GM12878 (cell line): ENCODE measurements at regions not wholly inside any gene's neighbourhood (a gene's known extent, or its start where the extent isn't known, plus 50 kb on each side); places are given as distances from the start of the nearest gene placed in this dataset.

ENCODE experiments used
- ATAC-seq: fragments of 200-7000 bp; cut with Tn5 transposase; 3 replicates; pipeline ENCODE4 v1.9.1; 2020; ENCODE audit warnings: mild to moderate bottlenecking, moderate library complexity
- BruUV-seq: library from RNA; stranded (reverse); fragments of 400-500 nt; replicated peaks from 2 replicates; lab custom pipeline; 2021; lab: Mats Ljungman, UMichigan
- CTCF ChIA-PET: fragments of 300-600 bp; sonication (Branson Sonifier 250); formaldehyde crosslinking; extraction: SDS; loops from one replicate; lab custom pipeline; 2021; ENCODE audit warnings: inconsistent platforms; lab: Yijun Ruan, JAX
- POLR2A ChIA-PET: fragments of 350-600 bp; formaldehyde crosslinking; extraction: SDS; loops from one replicate; lab custom pipeline; 2021; ENCODE audit warnings: inconsistent platforms; lab: Charles Lee
- RAD21 ChIA-PET: fragments of 300-600 bp; sonication (Branson Sonifier 250); formaldehyde crosslinking; loops from one replicate; lab custom pipeline; 2023; ENCODE audit warnings: antibody characterized with exemption; ENCODE audit not compliant: unreplicated experiment; lab: Charles Lee
- SMC1A ChIA-PET: fragments of 300-600 bp; sonication (Branson Sonifier 250); formaldehyde crosslinking; loops from one replicate; lab custom pipeline; 2023; ENCODE audit not compliant: unreplicated experiment, uncharacterized antibody; lab: Charles Lee
- DNase-seq: peaks from one replicate; pipeline ENCODE4 v3.0.0-alpha.2; 2011; ENCODE audit warnings: low read depth, low spot score
- FAIRE-seq: peaks from 3 replicates; lab custom pipeline; 2011; peaks lifted over from hg19 to GRCh38; lab: Jason Lieb, UNC
- H2AFZ ChIP-seq: 2 replicates; pipeline ENCODE4 v1.6.0; 2011; ENCODE audit warnings: low read depth, low read length, control low read depth; ENCODE audit not compliant: control insufficient read depth
- H3K27ac ChIP-seq: 2 replicates; pipeline ENCODE4 v1.5.1; 2011; ENCODE audit warnings: control low read depth; ENCODE audit not compliant: control insufficient read depth, insufficient read depth
- H3K27me3 ChIP-seq, 2 experiments: replicated peaks in 1 of 2; 2 replicates each; pipeline versions ENCODE4 v1.6.0 to v1.6.1; 2011; ENCODE audit warnings: low read length in 1 of 2; ENCODE audit not compliant: control insufficient read depth in 2 of 2, insufficient read depth in 2 of 2
- H3K36me3 ChIP-seq, 2 experiments: 2 replicates each; pipeline ENCODE4 v1.5.1; 2011; ENCODE audit warnings: low read length in 1 of 2; ENCODE audit not compliant: control insufficient read depth in 2 of 2, insufficient read depth in 2 of 2
- H3K4me1 ChIP-seq: 2 replicates; pipeline ENCODE4 v1.6.1; 2011; ENCODE audit warnings: mild to moderate bottlenecking, low read length, moderate library complexity, mixed read lengths; ENCODE audit not compliant: control insufficient read depth, insufficient read depth
- H3K4me2 ChIP-seq: 2 replicates; pipeline ENCODE4 v1.6.0; 2011; ENCODE audit warnings: control low read depth; ENCODE audit not compliant: control insufficient read depth, insufficient read depth
- H3K4me3 ChIP-seq: fragments of 200-600 bp; sonication (generic); 2 replicates; pipeline ENCODE4 v1.5.1; 2016
- H3K79me2 ChIP-seq: 2 replicates; pipeline ENCODE4 v1.6.0; 2011; ENCODE audit warnings: low read length; ENCODE audit not compliant: control insufficient read depth, insufficient read depth
- H3K9ac ChIP-seq: 2 replicates; pipeline ENCODE4 v1.8.0; 2011; ENCODE audit warnings: low read length, control low read depth, mixed read lengths; ENCODE audit not compliant: control insufficient read depth, insufficient read depth
- H3K9me3 ChIP-seq: replicated peaks from 3 replicates; pipeline ENCODE4 v1.5.1; 2011; ENCODE audit warnings: mild to moderate bottlenecking, low read length; ENCODE audit not compliant: control insufficient read depth, insufficient read depth
- H4K20me1 ChIP-seq: 2 replicates; pipeline ENCODE4 v1.6.0; 2011; ENCODE audit not compliant: control insufficient read depth, insufficient read depth
- ASH2L ChIP-seq: fragments of 300-600, 200-600 bp; sonication (generic); IDR thresholded peaks from 2 replicates; pipeline ENCODE4 v1.6.1; 2017; ENCODE audit warnings: low read depth, mild to moderate bottlenecking, borderline replicate concordance
- CBFB ChIP-seq: IDR thresholded peaks from 2 replicates; pipeline ENCODE4 v1.6.1; 2016; ENCODE audit warnings: antibody characterized with exemption, low read depth
- ETV6 ChIP-seq, 2 experiments: fragments of 450-650 bp in 1 of 2; IDR thresholded peaks in 1 of 2; conservative IDR thresholded peaks in 1 of 2; 2 replicates each; pipeline ENCODE4 v1.6.1; 2014; ENCODE audit warnings: antibody characterized with exemption in 1 of 2, borderline replicate concordance in 1 of 2, low read depth in 1 of 2, mild to moderate bottlenecking in 1 of 2, moderate library complexity in 1 of 2
- EZH2 ChIP-seq: IDR thresholded peaks from 2 replicates; pipeline ENCODE4 v1.6.1; 2012; ENCODE audit warnings: low read depth, mild to moderate bottlenecking, control low read depth, inconsistent platforms, low read length, borderline replicate concordance; ENCODE audit not compliant: control insufficient read depth
- MEF2A ChIP-seq: IDR thresholded peaks from 2 replicates; pipeline ENCODE4 v1.6.1; 2011; ENCODE audit warnings: low read depth, mild to moderate bottlenecking, low read length, moderate library complexity; ENCODE audit not compliant: insufficient read depth
- MTA2 ChIP-seq: fragments of 450-650 bp; IDR thresholded peaks from 2 replicates; pipeline ENCODE4 v1.6.1; 2016; ENCODE audit warnings: low read depth, mild to moderate bottlenecking, moderate library complexity
- NBN ChIP-seq: fragments of 450-650 bp; IDR thresholded peaks from 2 replicates; pipeline ENCODE4 v1.6.1; 2016
- POLR2A ChIP-seq: IDR thresholded peaks from 2 replicates; pipeline ENCODE4 v1.6.1; 2011; ENCODE audit warnings: low read depth, mild to moderate bottlenecking, low read length
- SMAD1 ChIP-seq: fragments of 450-650 bp; IDR thresholded peaks from 2 replicates; pipeline ENCODE4 v1.6.1; 2018; ENCODE audit warnings: mild to moderate bottlenecking, low read depth; ENCODE audit not compliant: partially characterized antibody
- SMAD5 ChIP-seq: IDR thresholded peaks from 2 replicates; pipeline ENCODE4 v1.6.1; 2016; ENCODE audit warnings: antibody characterized with exemption, low read depth
- SREBF1 ChIP-seq: IDR thresholded peaks from 2 replicates; pipeline ENCODE4 v1.6.1; 2012; ENCODE audit warnings: mild to moderate bottlenecking, low read length
- SREBF2 ChIP-seq: IDR thresholded peaks from 2 replicates; pipeline ENCODE4 v1.6.1; 2012; ENCODE audit warnings: mild to moderate bottlenecking, low read length
- STAT3 ChIP-seq: IDR thresholded peaks from 2 replicates; pipeline ENCODE4 v1.6.1; 2011; ENCODE audit warnings: low read depth, low read length, improper control_type of control experiment
- ZNF274 ChIP-seq: IDR thresholded peaks from one replicate; pipeline ENCODE4 v1.8.0; 2011; ENCODE audit not compliant: insufficient read length, insufficient read depth
- ZNF384 ChIP-seq: IDR thresholded peaks from 2 replicates; pipeline ENCODE4 v1.6.1; 2012; ENCODE audit warnings: low read depth, mild to moderate bottlenecking, low read length, improper control_type of control experiment, borderline replicate concordance
- ZNF622 ChIP-seq: fragments of 450-650 bp; IDR thresholded peaks from 2 replicates; pipeline ENCODE4 v1.6.1; 2017; ENCODE audit warnings: mild to moderate bottlenecking, inconsistent platforms
- WGBS: methylation state at CpG from one replicate; pipeline ENCODE4 v1.1.6; 2016; ENCODE audit warnings: low lambda C conversion rate; ENCODE audit not compliant: insufficient replicate concordance, insufficient coverage; ENCODE audit errors: missing lambda C conversion rate; 5-methylcytosine and 5-hydroxymethylcytosine counted together
- in situ Hi-C: fragments of 300-500 bp; cut with MboI; formaldehyde crosslinking; loops from 9 replicates; pipeline ENCODE4 v1.14.3; 2018; ENCODE audit warnings: mixed read lengths
- intact Hi-C: fragments of 100-400 bp; cut with micrococcal nuclease; formaldehyde crosslinking; loops from one replicate; pipeline ENCODE4 v1.14.2; 2022; ENCODE audit not compliant: unreplicated experiment
- TF ChIP-seq, protein P1 (sequence below): fragments of 450-650 bp; IDR thresholded peaks from 2 replicates; pipeline ENCODE4 v1.6.1; 2017; ENCODE audit warnings: mild to moderate bottlenecking, low read depth, inconsistent platforms; ENCODE audit not compliant: poor library complexity, severe bottlenecking
- TF ChIP-seq, protein P2 (sequence below): fragments of 450-650 bp; IDR thresholded peaks from 2 replicates; pipeline ENCODE4 v1.6.1; 2016; ENCODE audit warnings: mild to moderate bottlenecking, moderate library complexity, borderline replicate concordance

GRCh38 chr6:4359108-4359730, 223.8 kb upstream of the ECI2 start:
- Histone ChIP-seq H4K20me1 (no peaks in the 10 kb centered on the region), H3K4me2 (no peak overlapping the region), H3K9me3 (no peaks in the 10 kb centered on the region; the same call in 2 of the 3 replicates), H3K36me3 (no peaks in the 10 kb centered on the region), H3K27ac (no peak overlapping the region), H3K4me3 (no peak overlapping the region), H3K9ac (no peak overlapping the region), H3K4me1 (no peaks in the 10 kb centered on the region), H3K27me3 (no peaks in the 10 kb centered on the region; a peak in 1 of 4 replicates), H2AFZ (no peak overlapping the region), H3K79me2 (no peaks in the 10 kb centered on the region)
- ATAC-seq (no peak), DNase-seq (no peak), FAIRE-seq (no peak)
- in situ Hi-C loops = no loop called here
- BruUV-seq = no TSS peak
- TF ChIP-seq EZH2 (no peak), SREBF1 (no peak), POLR2A (no peak), MEF2A (no peak), STAT3 (no peak), SMAD5 (no peak), SREBF2 (no peak), MTA2 (no peak), NBN (no peak), ASH2L (no peak), ETV6 (conservative IDR thresholded peaks at IDR 0.05 in 1 of 2, IDR thresholded peaks at IDR 0.05 in 1 of 2; ENCODE audit: borderline replicate concordance in 1 of 2, low read depth in 1 of 2) (no peak), ZNF274 (no peak), CBFB (no peak), SMAD1 (no peak), ZNF384 (no peak), ZNF622 (no peak)
- TF ChIP-seq, protein P1, sequence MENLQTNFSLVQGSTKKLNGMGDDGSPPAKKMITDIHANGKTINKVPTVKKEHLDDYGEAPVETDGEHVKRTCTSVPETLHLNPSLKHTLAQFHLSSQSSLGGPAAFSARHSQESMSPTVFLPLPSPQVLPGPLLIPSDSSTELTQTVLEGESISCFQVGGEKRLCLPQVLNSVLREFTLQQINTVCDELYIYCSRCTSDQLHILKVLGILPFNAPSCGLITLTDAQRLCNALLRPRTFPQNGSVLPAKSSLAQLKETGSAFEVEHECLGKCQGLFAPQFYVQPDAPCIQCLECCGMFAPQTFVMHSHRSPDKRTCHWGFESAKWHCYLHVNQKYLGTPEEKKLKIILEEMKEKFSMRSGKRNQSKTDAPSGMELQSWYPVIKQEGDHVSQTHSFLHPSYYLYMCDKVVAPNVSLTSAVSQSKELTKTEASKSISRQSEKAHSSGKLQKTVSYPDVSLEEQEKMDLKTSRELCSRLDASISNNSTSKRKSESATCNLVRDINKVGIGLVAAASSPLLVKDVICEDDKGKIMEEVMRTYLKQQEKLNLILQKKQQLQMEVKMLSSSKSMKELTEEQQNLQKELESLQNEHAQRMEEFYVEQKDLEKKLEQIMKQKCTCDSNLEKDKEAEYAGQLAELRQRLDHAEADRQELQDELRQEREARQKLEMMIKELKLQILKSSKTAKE = no peak
- TF ChIP-seq, protein P2, sequence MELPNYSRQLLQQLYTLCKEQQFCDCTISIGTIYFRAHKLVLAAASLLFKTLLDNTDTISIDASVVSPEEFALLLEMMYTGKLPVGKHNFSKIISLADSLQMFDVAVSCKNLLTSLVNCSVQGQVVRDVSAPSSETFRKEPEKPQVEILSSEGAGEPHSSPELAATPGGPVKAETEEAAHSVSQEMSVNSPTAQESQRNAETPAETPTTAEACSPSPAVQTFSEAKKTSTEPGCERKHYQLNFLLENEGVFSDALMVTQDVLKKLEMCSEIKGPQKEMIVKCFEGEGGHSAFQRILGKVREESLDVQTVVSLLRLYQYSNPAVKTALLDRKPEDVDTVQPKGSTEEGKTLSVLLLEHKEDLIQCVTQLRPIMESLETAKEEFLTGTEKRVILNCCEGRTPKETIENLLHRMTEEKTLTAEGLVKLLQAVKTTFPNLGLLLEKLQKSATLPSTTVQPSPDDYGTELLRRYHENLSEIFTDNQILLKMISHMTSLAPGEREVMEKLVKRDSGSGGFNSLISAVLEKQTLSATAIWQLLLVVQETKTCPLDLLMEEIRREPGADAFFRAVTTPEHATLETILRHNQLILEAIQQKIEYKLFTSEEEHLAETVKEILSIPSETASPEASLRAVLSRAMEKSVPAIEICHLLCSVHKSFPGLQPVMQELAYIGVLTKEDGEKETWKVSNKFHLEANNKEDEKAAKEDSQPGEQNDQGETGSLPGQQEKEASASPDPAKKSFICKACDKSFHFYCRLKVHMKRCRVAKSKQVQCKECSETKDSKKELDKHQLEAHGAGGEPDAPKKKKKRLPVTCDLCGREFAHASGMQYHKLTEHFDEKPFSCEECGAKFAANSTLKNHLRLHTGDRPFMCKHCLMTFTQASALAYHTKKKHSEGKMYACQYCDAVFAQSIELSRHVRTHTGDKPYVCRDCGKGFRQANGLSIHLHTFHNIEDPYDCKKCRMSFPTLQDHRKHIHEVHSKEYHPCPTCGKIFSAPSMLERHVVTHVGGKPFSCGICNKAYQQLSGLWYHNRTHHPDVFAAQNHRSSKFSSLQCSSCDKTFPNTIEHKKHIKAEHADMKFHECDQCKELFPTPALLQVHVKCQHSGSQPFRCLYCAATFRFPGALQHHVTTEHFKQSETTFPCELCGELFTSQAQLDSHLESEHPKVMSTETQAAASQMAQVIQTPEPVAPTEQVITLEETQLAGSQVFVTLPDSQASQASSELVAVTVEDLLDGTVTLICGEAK = no peak
- RAD21 ChIA-PET = no interaction called here
- SMC1A ChIA-PET = no interaction called here
- POLR2A ChIA-PET = no interaction called here
- intact Hi-C loops = no loop called here
- CTCF ChIA-PET = no interaction called here
- WGBS = 45% methylated on average over 7 of the region's 7 CpGs
